GM12864 (cell line): ENCODE measurements at regions not wholly inside any gene's neighbourhood (a gene's known extent, or its start where the extent isn't known, plus 50 kb on each side); places are given as distances from the start of the nearest gene placed in this dataset.

Experiments
- DNase-seq: peaks from one replicate; pipeline ENCODE4 v3.0.0-alpha.2; 2011; ENCODE audit warnings: low read depth
- H3K4me3 ChIP-seq: 2 replicates; pipeline ENCODE4 v1.5.1; 2011; ENCODE audit warnings: mild to moderate bottlenecking, low read depth, low read length, control low read depth
- CTCF ChIP-seq: IDR thresholded peaks from 2 replicates; pipeline ENCODE4 v1.5.1; 2011; ENCODE audit warnings: low read depth, mild to moderate bottlenecking, moderate library complexity, low read length, control low read depth, inconsistent platforms; ENCODE audit errors: missing control alignments

- TF ChIP-seq CTCF = no peak
- H3K4me3 ChIP-seq = no peak overlapping the region
- DNase-seq = no peak
Observed at GRCh38 chr11:28739489-28740280, 631.5 kb downstream of the METTL15 start.

GRCh38 chr11:28738549-28738948 is 630.4 kb downstream of the METTL15 start:
- no peak overlapping the region for H3K4me3 ChIP-seq
- no peak for DNase-seq
- no peak for TF ChIP-seq CTCF

GRCh38 chr11:28736256-28736655 is 628.1 kb downstream of the METTL15 start:
- H3K4me3 ChIP-seq = no peak overlapping the region

GRCh38 chr11:28735511-28735910 is 627.3 kb downstream of the METTL15 start:
- no peak for DNase-seq
- no peak for TF ChIP-seq CTCF
- H3K4me3 ChIP-seq = no peak overlapping the region

More at GRCh38 chr11:28736256-28736655, 628.1 kb downstream of the METTL15 start:
- no peak for DNase-seq
- TF ChIP-seq CTCF = no peak

GRCh38 chr11:28730889-28731288 is 622.7 kb downstream of the METTL15 start:
- DNase-seq = no peak

GRCh38 chr11:28730336-28730735 is 622.1 kb downstream of the METTL15 start:
- no peak for DNase-seq
- no peak overlapping the region for H3K4me3 ChIP-seq
- TF ChIP-seq CTCF = no peak

More at GRCh38 chr11:28730889-28731288, 622.7 kb downstream of the METTL15 start:
- no peak for TF ChIP-seq CTCF
- H3K4me3 ChIP-seq = no peak overlapping the region

- no peak overlapping the region for H3K4me3 ChIP-seq
- TF ChIP-seq CTCF = no peak
- DNase-seq = no peak
Observed at GRCh38 chr11:28729339-28729738, 621.2 kb downstream of the METTL15 start.
